GM21576 (cell line): ENCODE measurements at regions not wholly inside any gene's neighbourhood (a gene's known extent, or its start where the extent isn't known, plus 50 kb on each side); places are given as distances from the start of the nearest gene placed in this dataset.
"Not testable (repeated sequence)": the region's sequence is repeated elsewhere in the genome, so short reads cannot be mapped to it uniquely, and the experiment has no call there.

Experiments used
- ATAC-seq: cut with Tn5 transposase; IDR thresholded peaks from one replicate; pipeline ENCODE4 v1.9.1; 2021; ENCODE audit warnings: mild to moderate bottlenecking, moderate library complexity; ENCODE audit not compliant: unreplicated experiment

DNA sequence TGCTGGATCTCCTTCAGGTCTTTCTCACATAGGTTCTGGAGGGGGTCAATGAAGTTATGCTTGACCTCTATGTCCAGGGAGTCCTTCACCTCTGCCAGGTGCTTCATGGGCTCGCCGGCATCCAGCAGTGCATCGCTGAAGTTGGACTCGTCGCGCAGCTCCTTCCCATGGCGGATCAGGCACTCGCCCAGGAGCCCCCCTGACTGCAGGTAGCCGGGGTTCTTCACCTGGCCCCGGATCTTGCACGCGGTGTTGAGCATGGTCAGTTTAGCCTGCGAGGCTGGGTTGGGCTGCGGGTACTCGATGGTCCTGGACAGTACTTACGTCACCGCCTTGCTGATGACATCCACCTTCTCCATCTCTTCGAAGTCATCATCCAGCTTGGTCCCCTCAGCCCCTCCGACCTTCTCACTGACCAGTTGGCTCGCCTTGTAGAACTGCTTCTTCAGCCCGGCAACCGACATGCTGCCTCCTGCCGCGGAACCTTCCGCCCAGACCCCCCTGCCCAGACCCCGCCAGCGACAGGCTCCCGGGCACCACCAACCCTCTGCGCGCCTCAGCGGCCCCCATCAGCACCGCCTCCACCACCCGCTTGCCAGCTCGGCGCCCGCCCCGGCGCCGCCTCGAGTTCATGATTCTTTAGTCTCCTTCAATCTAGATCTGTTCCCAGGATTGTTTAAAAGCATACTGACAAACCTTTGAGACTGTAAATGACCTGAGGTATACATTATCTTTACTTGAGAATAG lies 99.8 kb downstream of the KPNA2 start:
- no peak for ATAC-seq

DNA sequence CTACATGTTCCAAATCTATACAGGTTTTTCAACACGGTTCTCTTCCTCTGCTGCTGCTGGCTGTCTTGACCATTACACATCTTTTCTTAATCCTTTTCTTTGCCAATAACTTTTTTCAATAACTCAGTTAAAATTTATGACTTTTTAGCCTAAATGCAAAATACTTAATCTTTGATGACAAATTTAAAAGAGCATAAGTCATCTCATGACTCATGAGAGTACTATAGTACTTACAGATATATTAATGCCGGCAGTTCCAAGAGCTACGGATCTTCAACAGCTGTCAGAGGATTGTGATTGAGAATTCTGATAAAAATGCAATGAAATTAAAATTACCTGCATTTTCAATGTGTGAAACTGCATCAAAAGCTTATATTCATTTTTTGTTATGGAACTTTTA lies 105.5 kb downstream of the KPNA2 start:
- no peak for ATAC-seq

DNA sequence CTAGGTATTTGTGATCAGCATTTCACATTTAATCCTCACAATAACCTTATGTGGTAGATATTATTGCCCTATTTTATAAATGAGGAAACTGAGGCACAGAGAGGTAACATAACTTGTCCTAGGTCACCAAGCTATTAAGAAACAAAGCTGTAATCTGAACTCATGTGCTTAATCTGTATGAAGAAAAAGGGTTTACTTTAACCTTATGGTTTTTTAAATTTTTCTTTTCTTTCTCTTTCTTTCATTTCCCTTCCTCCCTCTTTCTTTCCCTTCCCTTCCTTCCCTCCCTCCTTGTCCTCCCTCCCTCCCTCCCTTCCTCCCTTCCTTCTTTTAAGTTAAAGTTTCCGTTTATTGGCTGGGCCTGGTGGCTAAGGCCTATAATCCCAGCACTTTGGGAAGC lies 105.2 kb upstream of the AMZ2 start:
- ATAC-seq, result no peak

DNA sequence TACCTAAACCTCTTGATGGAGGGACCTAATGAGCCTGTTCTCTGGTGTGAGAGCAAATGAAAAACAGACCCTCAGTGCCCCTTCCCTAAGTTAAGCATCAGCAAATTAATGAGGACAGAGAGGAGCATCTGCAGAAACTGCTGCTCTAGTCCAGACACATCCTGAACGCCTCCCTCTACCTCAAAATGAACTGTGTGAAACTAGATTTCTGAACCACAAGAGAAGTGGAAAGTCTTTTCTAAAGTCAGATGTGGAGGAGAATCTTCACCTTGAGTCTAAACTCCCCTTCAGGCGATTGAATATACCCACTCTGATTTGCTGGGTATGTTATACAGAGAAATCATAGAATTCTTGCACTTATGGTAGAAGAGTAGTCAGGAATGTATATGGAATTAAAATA lies 104.4 kb upstream of the AMZ2 start:
- ATAC-seq, result no peak

DNA sequence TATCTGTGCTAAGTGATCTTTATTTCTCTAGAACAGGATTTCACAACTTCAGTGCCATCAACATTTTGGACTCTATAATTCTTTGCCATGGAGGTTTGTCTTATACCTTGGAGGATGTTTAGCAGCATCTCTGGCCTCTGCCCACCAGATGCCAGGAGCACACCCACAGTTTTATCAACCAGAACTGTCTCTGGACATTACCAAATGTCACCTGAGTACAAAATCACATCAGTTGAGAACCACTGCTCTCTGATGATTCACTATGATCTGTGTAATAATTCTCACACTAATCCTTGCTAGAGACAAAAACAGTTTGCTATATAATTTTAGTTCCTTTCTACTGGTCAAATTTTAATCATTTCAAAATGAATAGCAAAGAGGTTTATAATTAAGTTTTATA lies 102.8 kb upstream of the AMZ2 start:
- ATAC-seq, result no peak

DNA sequence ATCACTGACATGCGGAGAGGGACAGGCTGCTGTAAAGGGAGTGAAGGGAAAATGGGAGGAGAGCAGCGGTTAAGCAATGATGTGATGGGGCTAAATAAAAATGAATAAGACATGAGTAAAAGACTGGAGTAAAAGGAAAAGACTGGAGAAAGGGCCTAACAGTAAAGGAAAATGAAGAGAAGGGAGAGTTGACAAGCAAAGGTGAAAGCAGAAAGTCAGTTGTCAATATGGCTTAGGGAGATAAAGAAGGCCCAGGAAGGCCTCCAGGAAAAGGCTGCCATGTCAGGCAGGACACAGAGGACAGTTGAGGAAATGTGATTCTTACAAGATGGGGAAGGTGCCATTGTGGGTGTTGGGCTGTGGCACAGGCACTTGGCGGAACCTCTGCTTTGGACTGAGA lies 98.9 kb upstream of the AMZ2 start:
- ATAC-seq, result no peak

DNA sequence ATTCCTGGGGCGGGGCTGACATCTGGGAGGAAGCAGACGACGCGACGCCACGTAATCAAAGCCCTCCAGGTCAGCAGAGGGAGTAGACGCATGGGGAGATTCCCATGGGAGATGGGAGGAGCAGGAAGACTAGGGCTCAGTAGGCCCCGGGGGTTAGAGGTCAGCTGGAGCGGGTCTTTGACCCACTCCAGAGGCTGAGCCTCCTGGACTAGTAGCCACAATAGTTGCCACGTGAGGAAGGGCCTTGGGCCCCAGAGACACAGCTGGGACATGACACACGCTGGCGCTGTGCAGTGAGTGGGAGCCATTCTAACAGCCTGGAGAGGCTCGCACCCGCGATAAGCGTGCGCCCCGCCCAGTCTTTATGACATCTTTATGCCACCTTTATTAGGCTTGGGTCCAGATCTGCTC lies 95.7 kb upstream of the AMZ2 start:
- no peak for ATAC-seq

DNA sequence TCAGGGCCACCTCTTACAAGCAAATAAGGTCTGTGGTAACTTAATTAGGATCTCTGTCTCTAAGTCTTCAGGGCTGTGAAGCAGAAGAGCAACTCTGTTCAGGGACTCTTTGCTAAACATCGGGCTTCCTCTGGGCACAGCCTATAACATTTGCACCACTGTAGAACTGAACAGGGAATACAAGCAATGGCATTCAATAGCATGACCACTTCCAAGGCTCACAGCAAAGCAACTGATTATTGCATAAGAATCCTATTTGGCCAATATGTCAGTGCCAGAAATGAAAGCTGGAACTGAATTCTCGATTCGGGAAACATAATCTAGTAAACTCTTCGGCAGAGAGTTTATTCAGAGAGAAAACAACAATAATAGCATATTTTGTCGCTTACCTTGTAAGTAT lies 92.2 kb upstream of the AMZ2 start:
- ATAC-seq, result no peak

DNA sequence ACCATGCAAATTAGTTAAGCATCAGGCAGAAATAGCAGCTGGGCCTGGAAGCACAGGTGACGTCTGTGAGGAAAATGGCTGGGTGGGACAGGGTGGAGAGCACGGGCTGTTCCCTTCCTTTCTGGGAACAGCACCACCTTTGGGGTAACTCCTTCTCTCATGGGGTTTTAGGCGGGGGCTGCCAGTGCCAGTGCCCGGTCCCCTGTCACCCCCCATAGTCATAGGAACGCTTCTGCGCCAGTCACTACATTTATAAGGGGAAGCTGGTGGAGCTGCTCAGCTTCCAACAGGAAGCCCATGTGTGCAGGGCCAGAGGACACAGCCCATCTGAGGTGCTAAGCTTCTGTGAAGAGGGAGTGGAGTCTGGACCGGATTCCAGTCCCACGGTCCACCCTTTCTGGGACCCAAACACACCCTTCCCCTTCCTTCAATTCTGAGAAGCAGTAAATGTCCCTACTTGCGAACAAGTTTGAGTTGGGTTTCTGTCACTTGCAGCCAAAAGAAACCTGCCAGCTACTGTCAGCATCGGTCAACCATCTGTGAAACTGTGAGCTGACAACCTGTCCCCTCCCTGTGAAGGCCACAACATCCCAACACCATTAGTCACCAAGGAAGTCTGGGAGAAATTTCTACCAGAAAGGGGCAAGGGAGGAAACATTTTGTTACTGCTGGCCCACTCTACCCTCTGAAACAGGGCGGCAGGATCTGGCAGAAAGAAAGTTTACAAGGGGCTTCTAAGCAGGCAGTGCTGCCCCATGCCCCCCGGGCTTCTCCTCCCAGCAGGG lies 86.0 kb upstream of the AMZ2 start:
- ATAC-seq, result no peak

DNA sequence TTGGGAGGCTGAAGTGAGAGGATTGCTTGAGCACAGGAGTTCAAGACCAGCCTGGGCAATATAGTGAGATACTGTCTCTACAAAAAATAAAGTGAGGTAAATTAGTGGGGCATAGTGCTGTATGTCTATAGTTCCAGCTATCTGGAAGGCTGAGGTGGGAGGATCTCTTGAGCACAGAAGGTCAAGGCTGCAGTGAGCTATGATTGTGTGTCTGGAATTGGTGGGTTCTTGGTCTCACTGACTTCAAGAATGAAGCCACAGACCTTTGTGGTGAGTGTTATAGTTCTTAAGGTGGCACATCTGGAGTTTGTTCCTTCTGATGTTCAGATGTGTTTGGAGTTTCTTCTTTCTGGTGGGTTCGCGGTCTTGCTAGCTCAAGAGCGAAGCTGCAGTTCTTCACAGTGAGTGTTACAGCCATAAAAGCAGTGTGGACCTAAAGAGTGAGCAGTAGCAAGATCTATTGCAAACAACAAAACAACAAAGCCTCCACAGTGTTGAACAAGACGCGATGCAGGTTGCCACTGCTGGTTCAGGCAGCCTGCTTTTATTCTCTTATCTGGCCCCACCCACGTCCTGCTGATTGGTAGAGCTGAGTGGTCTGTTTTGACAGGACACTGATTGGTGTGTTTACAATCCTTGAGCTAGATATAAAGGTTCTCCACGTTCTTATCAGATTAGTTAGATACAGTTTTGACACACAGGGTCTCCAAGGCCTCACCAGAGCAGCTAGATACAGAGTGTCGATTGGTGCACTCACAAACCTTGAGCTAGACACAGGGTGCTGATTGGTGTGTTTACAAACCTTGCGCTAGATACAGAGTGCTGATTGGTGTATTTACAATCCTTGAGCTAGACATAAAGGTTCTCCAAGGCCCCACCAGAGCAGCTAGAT lies 79.3 kb upstream of the AMZ2 start:
- ATAC-seq, result not testable (repeated sequence)

DNA sequence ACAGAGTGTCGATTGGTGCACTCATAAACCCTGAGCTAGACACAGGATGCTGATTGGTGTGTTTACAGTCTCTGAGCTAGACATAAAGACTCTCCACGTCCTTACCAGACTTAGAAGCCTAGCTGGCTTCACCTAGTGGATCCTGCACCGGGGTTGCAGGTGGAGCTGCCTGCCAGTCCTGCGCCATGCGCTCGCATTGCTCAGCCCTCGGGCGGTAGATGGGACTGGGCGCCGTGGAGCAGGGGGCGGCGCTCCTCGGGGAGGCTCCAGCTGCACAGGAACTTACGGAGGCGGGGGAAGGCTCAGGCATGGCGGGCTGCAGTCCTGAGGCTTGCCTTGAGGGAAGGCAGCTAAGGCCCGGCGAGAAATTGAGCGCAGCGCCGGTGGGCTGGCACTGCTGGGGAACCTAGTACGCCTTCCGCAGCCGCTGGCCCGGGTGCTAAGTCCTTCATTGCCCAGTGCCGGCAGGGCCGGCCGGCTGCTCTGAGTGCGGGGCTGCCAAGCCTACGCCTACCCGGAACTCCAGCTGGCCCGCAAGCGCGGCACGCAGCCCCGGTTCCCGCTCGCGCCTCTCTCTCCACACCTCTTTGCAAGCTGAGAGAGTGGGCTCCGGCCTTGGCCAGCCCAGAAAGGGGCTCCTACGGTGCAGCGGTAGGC lies 78.5 kb upstream of the AMZ2 start:
- ATAC-seq, result not testable (repeated sequence)

DNA sequence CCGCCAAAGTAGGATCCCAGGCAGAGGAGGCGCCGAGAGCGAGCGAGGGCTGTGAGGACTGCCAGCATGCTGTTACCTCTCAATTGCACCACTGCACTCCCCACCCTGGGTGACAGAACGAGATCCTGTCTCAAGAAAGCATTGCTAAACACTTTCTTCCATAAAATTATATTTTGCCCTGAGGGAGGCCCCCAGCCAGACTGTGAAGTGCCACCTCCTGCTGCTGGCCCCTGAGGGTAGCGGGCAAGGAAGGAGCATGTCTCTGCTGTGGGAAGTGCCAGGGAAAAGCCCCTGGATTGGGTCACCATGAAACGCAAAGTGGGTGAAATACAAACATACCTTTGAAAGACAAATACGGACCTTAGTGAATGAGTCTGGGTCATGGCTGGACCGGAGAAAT lies 78.0 kb upstream of the AMZ2 start:
- ATAC-seq, result no peak

DNA sequence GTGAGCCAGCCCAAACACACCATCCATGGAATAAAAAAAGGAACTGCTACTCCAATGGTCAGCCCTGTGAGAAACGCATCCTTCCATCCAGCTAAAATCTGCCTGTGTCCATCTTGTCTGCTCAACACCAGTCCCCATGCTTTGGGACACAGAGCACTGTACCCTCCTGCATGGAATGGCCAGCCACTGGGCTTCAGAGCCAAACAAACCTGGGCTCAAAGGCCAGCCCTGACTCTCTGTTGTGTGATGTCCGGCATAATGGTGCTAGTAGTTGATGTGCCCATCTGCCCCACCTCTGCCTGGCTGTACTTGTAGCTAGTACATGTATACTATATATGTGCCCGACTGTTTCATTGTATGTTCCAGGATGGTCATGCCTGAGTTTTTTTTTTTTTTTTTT lies 77.6 kb upstream of the AMZ2 start:
- ATAC-seq, result no peak

DNA sequence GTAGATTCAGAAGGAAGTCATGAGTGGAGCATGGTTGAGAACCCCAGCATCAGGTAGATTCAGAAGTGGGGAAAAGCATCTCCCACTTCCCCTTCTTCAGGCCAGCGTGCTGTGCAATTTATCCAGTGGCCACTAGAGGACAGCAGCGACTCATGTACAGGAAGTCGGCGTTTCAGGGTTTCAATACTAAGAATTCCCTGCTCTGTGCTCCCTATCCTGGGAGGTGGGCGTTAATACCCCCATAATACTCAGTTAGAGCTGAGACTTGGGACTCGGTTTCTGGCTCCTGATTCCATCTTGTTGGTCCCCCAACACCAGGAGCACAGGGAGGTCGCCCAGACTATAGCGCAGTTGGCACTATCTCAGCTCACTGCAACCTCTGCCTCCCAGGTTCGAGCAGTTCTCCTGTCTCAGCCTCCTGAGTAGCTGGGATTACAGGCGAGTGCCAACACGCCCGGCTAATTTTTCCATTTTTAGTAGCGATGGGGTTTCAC lies 75.3 kb upstream of the AMZ2 start:
- peak; percentile 64 for ATAC-seq

DNA sequence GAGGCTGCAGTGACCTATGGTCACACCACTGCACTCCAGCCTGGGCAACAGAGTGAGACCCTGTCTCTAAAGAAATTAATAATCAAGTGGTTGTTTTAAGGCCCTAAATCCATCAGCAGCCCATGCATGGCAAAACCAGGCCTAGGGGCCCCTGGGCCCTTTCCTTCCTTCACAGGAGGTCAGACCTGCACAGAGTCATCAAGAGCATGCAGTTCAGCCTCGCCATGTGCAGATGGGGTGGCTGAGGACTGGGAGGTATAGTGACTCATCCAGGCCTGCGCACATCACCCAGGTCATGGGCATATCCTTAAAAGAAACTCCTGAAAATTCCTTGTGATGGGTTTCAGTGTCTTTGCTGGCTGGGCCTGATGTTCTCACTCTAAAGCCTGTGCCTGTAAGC lies 72.4 kb upstream of the AMZ2 start:
- ATAC-seq, result no peak

DNA sequence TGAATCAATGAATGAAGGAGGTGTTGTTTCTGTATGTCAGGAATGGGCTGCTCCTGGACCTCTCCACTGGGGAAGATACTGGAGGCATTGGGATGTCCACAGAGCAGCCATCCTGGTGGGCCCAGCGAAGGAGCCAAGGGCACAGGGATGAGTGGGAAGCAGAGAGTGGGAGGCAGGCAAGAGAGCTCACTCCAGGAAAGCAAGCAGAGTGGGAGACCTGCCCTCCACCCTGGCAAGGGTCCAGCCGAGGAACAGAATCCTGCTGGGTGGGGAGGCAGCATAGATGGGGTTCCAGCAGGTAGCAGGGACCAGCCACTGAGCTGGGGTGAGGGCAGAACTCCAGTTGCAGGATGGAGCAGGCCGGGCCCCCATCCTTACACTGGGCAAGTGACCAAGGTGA lies 71.9 kb upstream of the AMZ2 start:
- ATAC-seq, result no peak

DNA sequence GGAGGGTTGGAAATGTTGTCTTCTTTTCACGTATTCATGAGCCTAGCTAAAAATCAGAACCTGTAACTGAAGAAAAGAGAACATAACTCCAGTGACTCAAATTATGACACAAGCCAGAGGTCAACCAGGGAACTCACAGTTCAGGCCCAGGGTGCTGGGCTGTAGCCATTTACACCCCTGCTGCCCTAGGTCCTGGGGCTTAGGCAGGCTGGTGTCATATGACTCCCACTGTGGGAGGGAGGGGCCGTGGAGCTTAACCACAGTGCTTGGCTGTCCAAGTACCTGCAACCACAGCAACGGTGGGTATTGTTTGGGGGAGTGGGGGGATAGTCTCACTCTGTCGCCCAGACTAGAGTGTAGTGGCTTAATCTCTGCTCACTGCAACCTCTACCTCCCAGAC lies 71.1 kb upstream of the AMZ2 start:
- ATAC-seq, result no peak

DNA sequence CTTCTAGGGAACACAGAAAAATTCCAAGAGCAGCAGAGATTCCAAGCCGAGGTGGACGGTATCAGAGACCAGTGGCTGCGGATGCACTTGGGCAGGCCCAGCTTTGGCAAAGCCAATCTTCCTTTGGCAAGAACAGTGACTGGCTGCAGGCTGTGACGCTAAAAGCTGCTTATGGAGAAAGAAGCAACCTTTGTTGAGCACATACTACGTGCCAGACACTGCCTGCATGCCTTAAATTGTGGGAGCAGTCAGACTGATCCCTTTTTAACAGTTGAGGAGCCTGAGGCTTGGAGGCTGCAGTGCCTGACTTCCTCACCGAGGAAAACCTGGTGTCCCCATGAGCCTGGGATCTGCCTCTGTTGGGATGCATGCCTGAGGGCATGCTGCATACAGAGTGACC lies 69.0 kb upstream of the AMZ2 start:
- ATAC-seq, result no peak

DNA sequence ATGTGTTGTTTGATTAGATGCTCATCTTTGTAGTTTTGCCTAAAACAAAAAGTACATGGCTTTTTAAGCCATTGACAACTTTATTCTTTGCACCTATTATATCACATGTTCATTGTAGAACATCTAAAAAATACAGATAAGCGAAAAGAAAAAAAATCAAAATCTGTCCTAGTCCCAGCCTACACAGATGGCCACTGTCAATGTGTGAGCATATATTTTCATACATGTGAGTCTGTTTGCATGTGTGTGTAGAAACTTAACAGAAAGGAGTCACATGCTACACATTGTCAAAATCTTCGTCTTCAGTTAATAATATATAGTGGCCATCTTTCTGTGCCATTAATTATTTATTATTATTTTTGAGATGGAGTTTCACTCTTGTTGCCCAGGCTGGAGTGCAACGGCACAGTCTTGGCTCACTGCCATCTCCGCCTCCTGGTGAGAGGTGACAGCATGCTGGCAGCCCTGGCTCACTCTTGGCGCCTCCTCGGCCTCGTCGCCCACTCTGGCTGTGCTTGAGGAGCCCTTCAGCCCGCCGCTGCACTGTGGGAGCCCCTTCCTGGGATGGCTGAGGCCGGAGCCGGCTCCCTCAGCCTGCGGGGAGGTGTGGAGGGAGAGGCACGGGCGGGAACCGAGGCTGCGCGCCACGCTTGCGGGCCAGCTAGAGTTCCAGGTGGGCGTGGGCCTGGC lies 68.5 kb upstream of the AMZ2 start:
- ATAC-seq, result no peak

DNA sequence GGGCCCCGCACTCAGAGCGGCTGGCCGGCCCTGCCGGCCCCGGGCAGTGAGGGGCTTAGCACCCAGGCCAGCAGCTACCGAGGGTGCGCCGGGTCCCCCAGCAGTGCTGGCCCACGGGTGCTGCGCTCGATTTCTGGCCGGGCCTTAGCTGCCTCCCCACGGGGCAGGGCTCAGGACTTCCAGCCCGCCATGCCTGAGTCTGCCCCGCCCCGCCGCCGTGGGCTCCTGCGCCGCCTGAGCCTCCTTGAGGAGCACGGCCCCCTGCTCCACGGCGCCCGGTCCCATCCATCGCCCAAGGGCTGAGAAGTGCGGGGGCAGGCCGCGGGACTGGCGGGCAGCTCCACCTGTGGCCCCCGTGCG lies 67.9 kb upstream of the AMZ2 start:
- no peak for ATAC-seq

DNA sequence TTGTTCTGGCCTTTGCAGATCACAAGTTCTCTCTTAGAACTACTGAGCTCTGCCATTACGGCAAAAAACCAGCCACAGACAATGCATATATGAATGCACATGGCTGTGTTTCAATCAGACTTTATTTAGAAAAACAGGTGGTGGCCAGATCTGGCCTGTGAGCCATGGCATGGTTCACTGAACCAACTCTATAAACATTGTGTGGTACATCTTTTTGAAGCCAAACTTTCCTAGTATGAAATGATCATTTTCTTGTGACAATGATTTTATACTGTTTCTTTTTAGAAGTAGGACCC lies 65.9 kb upstream of the AMZ2 start:
- ATAC-seq, result peak; percentile 46
